DND-41 (cell line): ENCODE measurements at regions not wholly inside any gene's neighbourhood (a gene's known extent, or its start where the extent isn't known, plus 50 kb on each side); places are given as distances from the start of the nearest gene placed in this dataset.

ENCODE experiments used
- CTCF ChIP-seq: IDR thresholded peaks from 2 replicates; pipeline ENCODE4 v1.5.1; 2012; ENCODE audit warnings: borderline replicate concordance, low read length, moderate library complexity, mild to moderate bottlenecking; ENCODE audit not compliant: poor library complexity, severe bottlenecking; ENCODE audit errors: extremely low read depth
- EZH2 ChIP-seq: IDR thresholded peaks from 3 replicates; pipeline ENCODE4 v1.6.1; 2012; ENCODE audit warnings: borderline replicate concordance, low read depth, mild to moderate bottlenecking, moderate library complexity, low read length, inconsistent platforms; ENCODE audit not compliant: severe bottlenecking

- no peak for TF ChIP-seq EZH2
- TF ChIP-seq CTCF = no peak
Observed at GRCh38 chr4:138831948-138832347, 183.6 kb upstream of the NOCT start.
